HL-60 (cell line): ENCODE measurements at regions not wholly inside any gene's neighbourhood (a gene's known extent, or its start where the extent isn't known, plus 50 kb on each side); places are given as distances from the start of the nearest gene placed in this dataset.

ENCODE experiments used
- DNase-seq, 2 experiments: peaks; one replicate each; pipeline ENCODE4 v3.0.0-alpha.2; 2010 to 2020; ENCODE audit warnings: low read depth in 1 of 2, low spot score in 1 of 2
- H3K27ac ChIP-seq: fragments of 250-450 bp; sonication (Bioruptor Pico); replicated peaks from 2 replicates; pipeline ENCODE4 v1.5.1; 2020; ENCODE audit warnings: mild to moderate bottlenecking, moderate library complexity
- H3K27me3 ChIP-seq: fragments of 250-450 bp; sonication (Bioruptor Pico); 2 replicates; pipeline ENCODE4 v1.5.1; 2021; ENCODE audit warnings: mild to moderate bottlenecking, moderate library complexity; ENCODE audit not compliant: insufficient read depth, poor library complexity, severe bottlenecking
- H3K4me3 ChIP-seq: replicated peaks from 2 replicates; pipeline ENCODE4 v1.5.1; 2011; ENCODE audit warnings: mild to moderate bottlenecking, control low read depth, low read length; ENCODE audit not compliant: insufficient read depth
- GABPA ChIP-seq: IDR thresholded peaks from 2 replicates; pipeline ENCODE4 v1.6.1; 2012; ENCODE audit warnings: low read depth
- POLR2AphosphoS5 ChIP-seq: IDR thresholded peaks from 2 replicates; pipeline ENCODE4 v1.6.1; 2012; ENCODE audit warnings: low read depth
- SPI1 ChIP-seq: IDR thresholded peaks from 2 replicates; pipeline ENCODE4 v1.6.1; 2012; ENCODE audit warnings: low read depth, mild to moderate bottlenecking, borderline replicate concordance
- TF ChIP-seq, protein P1 (sequence below): IDR thresholded peaks from 2 replicates; pipeline ENCODE4 v1.6.1; 2012; ENCODE audit warnings: low read depth; ENCODE audit not compliant: insufficient replicate concordance
- TF ChIP-seq, protein P2 (sequence below): IDR thresholded peaks from one replicate; pipeline ENCODE4 v1.5.1; 2011; ENCODE audit warnings: low read length, control low read depth, inconsistent platforms; ENCODE audit not compliant: insufficient read depth

DNA sequence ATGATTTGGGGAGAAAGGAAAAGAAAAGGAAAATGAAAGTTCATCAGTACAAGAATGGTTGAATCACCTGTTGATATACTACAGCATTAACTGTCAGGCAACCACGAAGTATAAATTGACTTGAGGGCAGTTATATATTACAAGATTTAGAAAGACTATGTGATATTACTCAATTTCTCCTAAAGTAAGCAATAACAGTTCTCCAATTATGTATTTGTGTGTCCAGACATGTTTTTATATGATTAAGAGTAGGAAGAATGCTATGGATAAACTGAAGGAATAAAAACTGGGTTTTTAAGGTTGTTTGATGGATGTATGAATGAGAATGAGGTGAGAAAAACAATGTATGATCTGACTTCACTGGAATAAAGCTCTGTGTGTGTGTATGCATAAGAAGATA lies 2234.4 kb downstream of the ARAP2 start:
- no peak for TF ChIP-seq GABPA
- no peak for TF ChIP-seq SPI1
- TF ChIP-seq, protein P1, sequence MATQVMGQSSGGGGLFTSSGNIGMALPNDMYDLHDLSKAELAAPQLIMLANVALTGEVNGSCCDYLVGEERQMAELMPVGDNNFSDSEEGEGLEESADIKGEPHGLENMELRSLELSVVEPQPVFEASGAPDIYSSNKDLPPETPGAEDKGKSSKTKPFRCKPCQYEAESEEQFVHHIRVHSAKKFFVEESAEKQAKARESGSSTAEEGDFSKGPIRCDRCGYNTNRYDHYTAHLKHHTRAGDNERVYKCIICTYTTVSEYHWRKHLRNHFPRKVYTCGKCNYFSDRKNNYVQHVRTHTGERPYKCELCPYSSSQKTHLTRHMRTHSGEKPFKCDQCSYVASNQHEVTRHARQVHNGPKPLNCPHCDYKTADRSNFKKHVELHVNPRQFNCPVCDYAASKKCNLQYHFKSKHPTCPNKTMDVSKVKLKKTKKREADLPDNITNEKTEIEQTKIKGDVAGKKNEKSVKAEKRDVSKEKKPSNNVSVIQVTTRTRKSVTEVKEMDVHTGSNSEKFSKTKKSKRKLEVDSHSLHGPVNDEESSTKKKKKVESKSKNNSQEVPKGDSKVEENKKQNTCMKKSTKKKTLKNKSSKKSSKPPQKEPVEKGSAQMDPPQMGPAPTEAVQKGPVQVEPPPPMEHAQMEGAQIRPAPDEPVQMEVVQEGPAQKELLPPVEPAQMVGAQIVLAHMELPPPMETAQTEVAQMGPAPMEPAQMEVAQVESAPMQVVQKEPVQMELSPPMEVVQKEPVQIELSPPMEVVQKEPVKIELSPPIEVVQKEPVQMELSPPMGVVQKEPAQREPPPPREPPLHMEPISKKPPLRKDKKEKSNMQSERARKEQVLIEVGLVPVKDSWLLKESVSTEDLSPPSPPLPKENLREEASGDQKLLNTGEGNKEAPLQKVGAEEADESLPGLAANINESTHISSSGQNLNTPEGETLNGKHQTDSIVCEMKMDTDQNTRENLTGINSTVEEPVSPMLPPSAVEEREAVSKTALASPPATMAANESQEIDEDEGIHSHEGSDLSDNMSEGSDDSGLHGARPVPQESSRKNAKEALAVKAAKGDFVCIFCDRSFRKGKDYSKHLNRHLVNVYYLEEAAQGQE: no peak
- no peak for TF ChIP-seq POLR2AphosphoS5
- TF ChIP-seq, protein P2, sequence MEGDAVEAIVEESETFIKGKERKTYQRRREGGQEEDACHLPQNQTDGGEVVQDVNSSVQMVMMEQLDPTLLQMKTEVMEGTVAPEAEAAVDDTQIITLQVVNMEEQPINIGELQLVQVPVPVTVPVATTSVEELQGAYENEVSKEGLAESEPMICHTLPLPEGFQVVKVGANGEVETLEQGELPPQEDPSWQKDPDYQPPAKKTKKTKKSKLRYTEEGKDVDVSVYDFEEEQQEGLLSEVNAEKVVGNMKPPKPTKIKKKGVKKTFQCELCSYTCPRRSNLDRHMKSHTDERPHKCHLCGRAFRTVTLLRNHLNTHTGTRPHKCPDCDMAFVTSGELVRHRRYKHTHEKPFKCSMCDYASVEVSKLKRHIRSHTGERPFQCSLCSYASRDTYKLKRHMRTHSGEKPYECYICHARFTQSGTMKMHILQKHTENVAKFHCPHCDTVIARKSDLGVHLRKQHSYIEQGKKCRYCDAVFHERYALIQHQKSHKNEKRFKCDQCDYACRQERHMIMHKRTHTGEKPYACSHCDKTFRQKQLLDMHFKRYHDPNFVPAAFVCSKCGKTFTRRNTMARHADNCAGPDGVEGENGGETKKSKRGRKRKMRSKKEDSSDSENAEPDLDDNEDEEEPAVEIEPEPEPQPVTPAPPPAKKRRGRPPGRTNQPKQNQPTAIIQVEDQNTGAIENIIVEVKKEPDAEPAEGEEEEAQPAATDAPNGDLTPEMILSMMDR: no peak
- Histone ChIP-seq H3K27ac (no peak overlapping the region), H3K4me3 (no peak overlapping the region), H3K27me3 (no peaks in the 10 kb centered on the region)
- DNase-seq: no peak

DNA sequence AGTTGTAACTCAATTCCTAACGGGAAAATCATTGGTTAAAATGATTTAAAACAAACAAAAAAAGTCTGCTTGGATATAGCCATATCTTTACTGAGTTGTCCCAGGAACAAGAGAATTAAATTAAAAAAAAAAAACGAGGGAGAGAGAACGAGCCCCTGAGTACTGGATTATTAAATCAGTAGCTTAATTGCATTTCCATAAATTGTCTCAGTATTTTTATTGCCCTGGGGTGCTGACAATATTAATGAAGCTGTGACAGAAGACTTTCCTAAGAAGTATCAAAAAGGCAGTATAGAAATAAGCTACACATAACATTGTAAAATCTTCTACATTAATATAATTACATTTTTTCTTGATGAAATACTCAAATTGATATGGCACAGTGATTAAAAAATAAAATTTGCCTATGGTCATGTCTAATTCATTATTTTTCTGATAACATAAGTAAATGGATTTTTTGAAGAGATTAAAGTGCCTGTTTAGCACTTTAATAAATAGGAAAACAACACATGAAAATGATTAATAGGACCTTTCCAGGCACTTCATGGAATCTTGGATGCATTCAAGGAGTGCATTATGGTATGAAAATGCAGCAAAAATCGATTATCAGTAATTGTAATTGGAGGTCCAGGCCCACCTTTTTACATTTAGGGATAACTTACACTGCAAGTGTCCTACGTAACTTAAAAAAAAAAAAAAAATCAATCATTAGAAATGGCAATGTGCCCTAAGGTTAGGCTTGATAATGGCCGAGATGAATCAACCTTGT lies 2233.4 kb downstream of the ARAP2 start:
- TF ChIP-seq SPI1: no peak
- no peak for TF ChIP-seq POLR2AphosphoS5
- TF ChIP-seq GABPA: no peak
- TF ChIP-seq, protein P2: no peak
- TF ChIP-seq, protein P1: no peak
- no peak for DNase-seq
- no peak overlapping the region for H3K4me3 ChIP-seq
- H3K27me3 ChIP-seq: no peaks in the 10 kb centered on the region
- no peak overlapping the region for H3K27ac ChIP-seq

DNA sequence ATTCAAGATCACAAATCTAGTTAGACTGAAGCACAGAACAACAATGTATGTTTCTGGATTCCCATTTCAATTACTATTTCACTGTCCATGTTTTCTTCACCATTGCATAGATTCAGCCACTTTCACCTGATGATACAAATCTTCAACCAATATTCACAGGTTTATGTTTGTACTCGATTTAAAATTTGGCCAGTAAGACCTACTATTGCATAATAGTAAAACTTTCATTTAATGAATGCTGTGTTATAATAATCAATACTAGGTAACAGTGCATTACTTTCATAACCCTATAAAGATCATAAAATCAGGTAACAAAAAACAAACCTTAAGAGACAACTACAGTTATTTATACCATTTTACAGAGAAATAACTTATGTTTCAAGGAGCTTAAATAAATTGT lies 2209.1 kb downstream of the ARAP2 start:
- Histone ChIP-seq H3K27me3 (no peaks in the 10 kb centered on the region), H3K4me3 (no peak overlapping the region), H3K27ac (no peak overlapping the region)
- no peak for DNase-seq
- TF ChIP-seq POLR2AphosphoS5 (no peak), GABPA (no peak), SPI1 (no peak)
- TF ChIP-seq, protein P2: no peak
- TF ChIP-seq, protein P1: no peak
